Suprapubic skin (tissue), 4 donors: ENCODE measurements at regions not wholly inside any gene's neighbourhood (a gene's known extent, or its start where the extent isn't known, plus 50 kb on each side); places are given as distances from the start of the nearest gene placed in this dataset.
"Not testable (repeated sequence)": the region's sequence is repeated elsewhere in the genome, so short reads cannot be mapped to it uniquely, and the experiment has no call there.

Experiments
- DNase-seq, 2 donors: peaks; one replicate each; pipeline ENCODE4 v3.0.0-alpha.2; 2019; ENCODE audit warnings: low spot score in 2 of 2
- H3K27ac ChIP-seq: fragments of 200-600 bp; sonication (generic); one replicate; pipeline ENCODE4 v1.5.1; 2019
- H3K27me3 ChIP-seq: fragments of 200-600 bp; sonication (generic); one replicate; pipeline ENCODE4 v1.5.1; 2019
- H3K36me3 ChIP-seq: fragments of 200-600 bp; sonication (generic); one replicate; pipeline ENCODE4 v1.5.1; 2019
- H3K4me1 ChIP-seq: fragments of 200-600 bp; sonication (generic); one replicate; pipeline ENCODE4 v1.5.1; 2019
- H3K4me3 ChIP-seq: fragments of 200-600 bp; sonication (generic); one replicate; pipeline ENCODE4 v1.5.1; 2019; ENCODE audit warnings: mild to moderate bottlenecking
- H3K9me3 ChIP-seq: fragments of 200-600 bp; sonication (generic); one replicate; pipeline ENCODE4 v1.5.1; 2019
- EP300 ChIP-seq: sonication (generic); formaldehyde crosslinking; IDR thresholded peaks from one replicate; pipeline ENCODE4 v1.6.1; 2017; ENCODE audit warnings: antibody characterized with exemption
- POLR2A ChIP-seq, 2 donors: fragments of 450-650 bp; IDR thresholded peaks; one replicate each; pipeline ENCODE4 v1.6.1; 2017; ENCODE audit warnings: antibody characterized with exemption in 2 of 2, mild to moderate bottlenecking in 2 of 2, moderate library complexity in 2 of 2
- POLR2AphosphoS5 ChIP-seq, 3 donors: sonication (generic); formaldehyde crosslinking; IDR thresholded peaks; one replicate each; pipeline ENCODE4 v1.6.1; 2017; ENCODE audit warnings: antibody characterized with exemption in 3 of 3
- WGBS: methylation state at CpG from one replicate; pipeline ENCODE4 v1.1.5; 2018; 5-methylcytosine and 5-hydroxymethylcytosine counted together
- TF ChIP-seq, protein P1 (sequence below), 2 donors: fragments of 200-600 bp in 1 of 2; fragments of 450-650 bp in 1 of 2; sonication (generic) in 1 of 2; IDR thresholded peaks; one replicate each; pipeline ENCODE4 v1.5.1; 2016 to 2019; ENCODE audit warnings: antibody characterized with exemption in 2 of 2, mild to moderate bottlenecking in 1 of 2, moderate library complexity in 1 of 2

DNA sequence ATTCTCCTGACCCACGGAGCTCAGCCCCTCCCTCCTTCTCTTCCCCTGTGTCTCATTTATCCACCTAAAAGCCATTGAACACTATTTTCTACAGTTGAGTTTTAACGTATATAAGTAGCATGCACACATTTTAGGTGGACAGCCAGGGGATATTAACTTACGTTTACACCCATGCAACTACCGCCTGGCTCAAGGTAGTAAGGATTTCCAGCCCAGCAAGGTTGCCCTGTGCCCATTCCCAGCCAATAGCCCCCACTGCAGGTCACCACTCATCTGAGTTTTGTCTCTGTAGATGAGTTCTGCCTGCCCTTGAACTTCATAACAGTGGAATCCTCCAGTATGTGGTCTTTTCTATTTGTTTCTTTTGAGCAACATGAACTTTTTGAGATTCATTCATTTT lies 65.4 kb downstream of the SMIM38 start:
- Histone ChIP-seq H3K36me3 (no peaks in the 10 kb centered on the region), H3K4me1 (peaks cover 26% of the 10 kb centered on the region), H3K27me3 (no peaks in the 10 kb centered on the region), H3K9me3 (no peaks in the 10 kb centered on the region), H3K27ac (peak overlapping the region; percentile 23), H3K4me3 (no peak overlapping the region)
- WGBS = 57% methylated on average over 4 of the region's 4 CpGs
- DNase-seq = no peak
- TF ChIP-seq POLR2AphosphoS5 (IDR thresholded peaks at IDR 0.05) = no peak
- no peak for TF ChIP-seq POLR2A (IDR thresholded peaks at IDR 0.05)
- TF ChIP-seq EP300 = no peak
- TF ChIP-seq, protein P1, sequence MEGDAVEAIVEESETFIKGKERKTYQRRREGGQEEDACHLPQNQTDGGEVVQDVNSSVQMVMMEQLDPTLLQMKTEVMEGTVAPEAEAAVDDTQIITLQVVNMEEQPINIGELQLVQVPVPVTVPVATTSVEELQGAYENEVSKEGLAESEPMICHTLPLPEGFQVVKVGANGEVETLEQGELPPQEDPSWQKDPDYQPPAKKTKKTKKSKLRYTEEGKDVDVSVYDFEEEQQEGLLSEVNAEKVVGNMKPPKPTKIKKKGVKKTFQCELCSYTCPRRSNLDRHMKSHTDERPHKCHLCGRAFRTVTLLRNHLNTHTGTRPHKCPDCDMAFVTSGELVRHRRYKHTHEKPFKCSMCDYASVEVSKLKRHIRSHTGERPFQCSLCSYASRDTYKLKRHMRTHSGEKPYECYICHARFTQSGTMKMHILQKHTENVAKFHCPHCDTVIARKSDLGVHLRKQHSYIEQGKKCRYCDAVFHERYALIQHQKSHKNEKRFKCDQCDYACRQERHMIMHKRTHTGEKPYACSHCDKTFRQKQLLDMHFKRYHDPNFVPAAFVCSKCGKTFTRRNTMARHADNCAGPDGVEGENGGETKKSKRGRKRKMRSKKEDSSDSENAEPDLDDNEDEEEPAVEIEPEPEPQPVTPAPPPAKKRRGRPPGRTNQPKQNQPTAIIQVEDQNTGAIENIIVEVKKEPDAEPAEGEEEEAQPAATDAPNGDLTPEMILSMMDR (IDR thresholded peaks at IDR 0.05) = no peak

DNA sequence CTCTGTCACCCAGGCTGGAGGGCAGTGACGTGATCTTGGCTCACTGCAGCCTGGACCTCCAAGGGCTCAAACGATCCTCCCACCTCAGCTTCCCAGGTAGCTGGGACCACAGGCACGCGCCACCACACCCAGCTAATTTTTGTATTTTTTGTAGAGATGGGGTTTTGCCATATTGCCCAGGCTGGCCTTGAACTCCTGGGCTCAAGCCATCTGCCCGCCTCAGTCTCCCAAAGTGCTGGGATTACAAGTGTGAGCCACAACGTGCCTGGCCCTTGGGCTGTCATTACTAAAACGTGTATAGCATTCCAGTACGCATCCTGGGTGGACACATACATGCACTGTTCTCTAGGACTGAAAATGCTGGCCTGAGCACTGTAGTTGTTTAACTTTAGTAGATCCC lies 65.9 kb downstream of the SMIM38 start:
- H3K27ac ChIP-seq, H3K36me3 ChIP-seq, H3K27me3 ChIP-seq, DNase-seq, H3K9me3 ChIP-seq, H3K4me3 ChIP-seq: not testable (repeated sequence)
- 81% methylated on average over 8 of the region's 8 CpGs for WGBS
- H3K4me1 ChIP-seq = peaks cover 21% of the 10 kb centered on the region

DNA sequence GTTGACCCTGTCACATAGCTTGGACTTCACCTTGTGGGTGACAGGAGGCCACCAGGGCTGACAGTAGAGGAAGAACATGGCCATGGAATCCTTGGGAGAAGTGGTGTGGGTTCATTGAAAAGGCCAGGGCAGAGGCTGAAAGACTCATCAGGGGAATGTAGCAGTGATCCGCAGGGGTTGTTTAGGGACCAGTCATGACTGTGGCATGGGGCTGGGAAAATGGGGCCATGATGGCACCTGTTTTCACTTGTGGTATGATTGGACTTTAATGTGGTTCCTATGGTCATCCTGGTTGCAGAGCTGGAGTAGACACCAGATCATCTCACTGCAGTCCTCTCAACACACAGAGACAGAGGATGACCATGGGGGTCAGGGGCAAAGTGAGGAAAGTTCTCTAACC lies 66.7 kb upstream of the MYEOV start:
- no peaks in the 10 kb centered on the region for H3K4me1 ChIP-seq
- WGBS = 100% methylated on average over 1 of the region's 1 CpG
- no peaks in the 10 kb centered on the region for H3K27me3 ChIP-seq
- TF ChIP-seq EP300 (no peak), POLR2AphosphoS5 (IDR thresholded peaks at IDR 0.05) (no peak), POLR2A (IDR thresholded peaks at IDR 0.05) (no peak)
- TF ChIP-seq, protein P1 (IDR thresholded peaks at IDR 0.05) = no peak
- no peak overlapping the region for H3K4me3 ChIP-seq
- no peaks in the 10 kb centered on the region for H3K36me3 ChIP-seq
- no peak for DNase-seq
- H3K27ac ChIP-seq = no peak overlapping the region
- H3K9me3 ChIP-seq = no peaks in the 10 kb centered on the region

DNA sequence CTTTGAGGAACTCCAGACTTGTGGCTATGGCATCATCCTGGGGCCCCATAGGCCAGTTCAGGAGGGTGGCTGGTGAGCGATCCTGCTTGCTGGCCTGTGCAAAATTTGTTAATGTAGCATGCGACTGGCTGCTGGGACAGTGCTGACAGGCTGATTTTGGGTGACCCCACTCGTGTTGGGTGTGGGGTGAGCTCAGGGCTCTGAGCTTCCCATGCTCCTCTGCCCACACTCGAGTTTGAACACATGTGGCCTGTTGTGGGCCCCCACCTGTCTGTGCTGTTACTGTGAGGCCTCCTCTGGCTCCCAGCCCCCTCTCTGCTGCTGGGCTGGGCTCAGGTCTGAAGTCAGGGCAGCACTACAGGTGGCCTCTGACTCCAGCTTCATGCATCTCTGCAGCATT lies 64.4 kb upstream of the MYEOV start:
- H3K36me3 ChIP-seq = no peaks in the 10 kb centered on the region
- H3K27ac ChIP-seq = no peak overlapping the region
- TF ChIP-seq EP300 (no peak), POLR2AphosphoS5 (IDR thresholded peaks at IDR 0.05) (no peak), POLR2A (IDR thresholded peaks at IDR 0.05) (no peak)
- TF ChIP-seq, protein P1 (IDR thresholded peaks at IDR 0.05) = no peak
- 90% methylated on average over 2 of the region's 4 CpGs for WGBS
- no peak overlapping the region for H3K4me3 ChIP-seq
- no peaks in the 10 kb centered on the region for H3K27me3 ChIP-seq
- H3K9me3 ChIP-seq = no peaks in the 10 kb centered on the region
- H3K4me1 ChIP-seq = no peaks in the 10 kb centered on the region
- no peak for DNase-seq

DNA sequence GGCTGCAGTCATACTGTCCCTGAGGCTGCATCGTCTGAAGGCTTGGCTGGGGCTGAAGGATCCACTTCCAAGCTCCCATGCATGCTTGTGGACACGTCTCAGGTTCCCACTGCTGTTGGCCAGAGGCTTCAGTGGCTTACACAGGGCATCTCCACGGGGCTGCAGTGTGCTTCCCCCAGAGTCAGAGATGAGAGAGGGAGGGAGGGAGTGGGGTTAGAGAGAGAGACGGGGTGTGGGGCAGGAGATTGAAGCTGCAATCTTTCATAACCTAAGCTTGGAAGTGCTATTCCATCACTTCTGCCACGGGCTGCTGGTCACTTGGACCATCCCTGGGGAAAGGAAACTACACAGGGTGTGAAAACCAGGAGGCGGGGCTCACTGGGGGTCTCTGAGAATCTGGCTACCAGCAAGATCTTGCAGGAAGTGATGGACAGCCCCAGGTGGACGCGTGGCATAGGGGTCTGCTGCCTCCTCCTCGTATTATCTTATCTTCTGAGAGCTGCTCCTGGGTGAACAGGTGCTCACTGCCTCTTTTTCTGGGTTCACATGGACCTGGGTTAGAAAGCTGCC lies 63.0 kb upstream of the MYEOV start:
- TF ChIP-seq POLR2A (IDR thresholded peaks at IDR 0.05) = no peak
- WGBS = 84% methylated on average over 9 of the region's 9 CpGs
- Histone ChIP-seq H3K4me3 (no peak overlapping the region), H3K27ac (no peak overlapping the region), H3K9me3 (no peaks in the 10 kb centered on the region), H3K36me3 (no peaks in the 10 kb centered on the region), H3K27me3 (no peaks in the 10 kb centered on the region), H3K4me1 (no peaks in the 10 kb centered on the region)
- DNase-seq = no peak

DNA sequence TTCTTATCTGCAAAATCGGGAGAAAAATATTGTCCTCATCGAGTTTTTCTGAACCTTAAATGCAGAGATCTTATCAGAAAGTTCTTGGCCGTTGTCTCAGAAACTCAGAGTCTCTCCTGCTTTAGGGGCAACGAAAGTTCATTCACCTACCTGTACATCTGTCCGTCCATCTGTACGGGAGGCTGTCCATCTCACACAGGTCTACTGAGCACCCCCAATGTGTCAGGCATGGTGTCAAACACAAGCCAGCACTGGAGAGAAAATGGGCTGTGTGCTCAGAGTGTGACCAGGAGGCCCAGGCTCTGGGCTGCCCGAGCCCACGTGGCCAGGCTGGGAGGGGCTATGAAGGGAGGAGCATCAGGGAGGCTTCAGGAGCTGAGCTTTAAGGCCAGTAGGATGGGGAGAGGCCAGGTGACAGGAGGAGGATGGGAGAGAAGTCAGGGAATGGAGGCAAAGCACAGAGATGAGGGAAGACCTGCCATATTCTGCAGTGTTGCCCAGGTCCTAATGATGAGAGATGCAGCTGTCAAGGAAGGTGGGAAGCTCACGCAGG lies 62.4 kb upstream of the MYEOV start:
- H3K36me3 ChIP-seq = no peaks in the 10 kb centered on the region

More for the DNA sequence above, 62.4 kb upstream of the MYEOV start:
- no peak for TF ChIP-seq POLR2A (IDR thresholded peaks at IDR 0.05)
- TF ChIP-seq EP300 = no peak
- TF ChIP-seq, protein P1 (IDR thresholded peaks at IDR 0.05) = no peak
- TF ChIP-seq POLR2AphosphoS5 (IDR thresholded peaks at IDR 0.05) = no peak
- no peak overlapping the region for H3K4me3 ChIP-seq
- 75% methylated on average over 9 of the region's 9 CpGs for WGBS
- H3K9me3 ChIP-seq = no peaks in the 10 kb centered on the region
- no peaks in the 10 kb centered on the region for H3K27me3 ChIP-seq
- no peaks in the 10 kb centered on the region for H3K4me1 ChIP-seq
- peak in 1 of 2 donors; percentile 10 for DNase-seq
- no peak overlapping the region for H3K27ac ChIP-seq
